Prostate gland (tissue), 2 donors: ENCODE measurements at regions not wholly inside any gene's neighbourhood (a gene's known extent, or its start where the extent isn't known, plus 50 kb on each side); places are given as distances from the start of the nearest gene placed in this dataset.
A peak's percentile ranks its signal among the peaks of the same experiment; 100 is the strongest.

Experiments used
- DNase-seq: peaks from one replicate; pipeline ENCODE4 v3.0.0-alpha.2; 2019; ENCODE audit warnings: low spot score
- H3K27ac ChIP-seq, 2 donors: fragments of 200-600 bp; sonication (generic); 2 replicates each; pipeline ENCODE4 v1.5.1; 2017 to 2019
- H3K27me3 ChIP-seq: fragments of 200-600 bp; sonication (generic); replicated peaks from 2 replicates; pipeline ENCODE4 v1.5.1; 2019; ENCODE audit not compliant: insufficient read depth
- H3K36me3 ChIP-seq, 2 donors: fragments of 200-600 bp; sonication (generic); 1 replicate in 1 of 2; 2 replicates in 1 of 2; pipeline versions ENCODE4 v1.5.1 to v1.8.1; 2017 to 2019
- H3K4me1 ChIP-seq: fragments of 200-600 bp; sonication (generic); replicated peaks from 2 replicates; pipeline ENCODE4 v1.5.1; 2019
- H3K4me3 ChIP-seq, 2 donors: fragments of 200-600 bp; sonication (generic); 2 replicates each; pipeline ENCODE4 v1.5.1; 2017 to 2019
- H3K9me3 ChIP-seq: fragments of 200-600 bp; sonication (generic); 2 replicates; pipeline ENCODE4 v1.5.1; 2017
- POLR2A ChIP-seq: fragments of 450-650 bp; IDR thresholded peaks from one replicate; pipeline ENCODE4 v1.6.1; 2016; ENCODE audit warnings: antibody characterized with exemption, mild to moderate bottlenecking
- POLR2AphosphoS5 ChIP-seq: sonication (generic); formaldehyde crosslinking; IDR thresholded peaks from one replicate; pipeline ENCODE4 v1.6.1; 2017; ENCODE audit warnings: antibody characterized with exemption
- WGBS: methylation state at CpG from one replicate; pipeline ENCODE4 v1.1.5; 2018; 5-methylcytosine and 5-hydroxymethylcytosine counted together
- intact Hi-C: fragments of 100-400 bp; cut with DNase I; formaldehyde crosslinking; loops from one replicate; pipeline ENCODE4 v1.14.2; 2022
- TF ChIP-seq, protein P1 (sequence below), 4 experiments: fragments of 200-600 bp in 2 of 4; fragments of 450-650 bp in 2 of 4; sonication (generic) in 2 of 4; IDR thresholded peaks; 1 replicate in 3 of 4; 2 replicates in 1 of 4; pipeline ENCODE4 v1.5.1; 2016 to 2019; ENCODE audit warnings: antibody characterized with exemption in 4 of 4, mild to moderate bottlenecking in 2 of 4, moderate library complexity in 2 of 4

DNA sequence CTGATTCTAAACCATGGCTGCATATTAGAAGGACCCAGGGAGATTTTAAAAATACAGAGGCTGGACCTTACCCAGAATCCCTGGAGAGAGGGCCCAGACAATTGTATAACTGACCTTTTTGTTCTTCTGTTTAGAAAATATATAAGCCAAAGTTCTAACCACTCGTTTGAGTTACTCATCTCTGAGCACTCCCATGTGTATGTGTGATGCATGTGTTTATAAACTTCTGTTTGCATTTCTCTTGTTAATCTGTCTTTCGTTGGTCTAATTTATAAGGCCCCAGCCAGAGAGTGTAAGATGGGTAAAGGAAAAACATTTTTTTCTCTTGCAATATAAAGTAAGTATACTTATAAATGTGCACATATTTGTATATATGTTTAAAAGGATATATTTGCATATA, 443.9 kb downstream of the ZNF608 start:
- 33% methylated on average over 2 of the region's 2 CpGs for WGBS
- Histone ChIP-seq H3K27me3 (no peaks in the 10 kb centered on the region), H3K4me1 (no peaks in the 10 kb centered on the region), H3K4me3 (no peak overlapping the region), H3K27ac (no peak overlapping the region), H3K9me3 (no peaks in the 10 kb centered on the region), H3K36me3 (no peaks in the 10 kb centered on the region)
- DNase-seq = no peak
- TF ChIP-seq POLR2AphosphoS5 = no peak
- TF ChIP-seq, protein P1, sequence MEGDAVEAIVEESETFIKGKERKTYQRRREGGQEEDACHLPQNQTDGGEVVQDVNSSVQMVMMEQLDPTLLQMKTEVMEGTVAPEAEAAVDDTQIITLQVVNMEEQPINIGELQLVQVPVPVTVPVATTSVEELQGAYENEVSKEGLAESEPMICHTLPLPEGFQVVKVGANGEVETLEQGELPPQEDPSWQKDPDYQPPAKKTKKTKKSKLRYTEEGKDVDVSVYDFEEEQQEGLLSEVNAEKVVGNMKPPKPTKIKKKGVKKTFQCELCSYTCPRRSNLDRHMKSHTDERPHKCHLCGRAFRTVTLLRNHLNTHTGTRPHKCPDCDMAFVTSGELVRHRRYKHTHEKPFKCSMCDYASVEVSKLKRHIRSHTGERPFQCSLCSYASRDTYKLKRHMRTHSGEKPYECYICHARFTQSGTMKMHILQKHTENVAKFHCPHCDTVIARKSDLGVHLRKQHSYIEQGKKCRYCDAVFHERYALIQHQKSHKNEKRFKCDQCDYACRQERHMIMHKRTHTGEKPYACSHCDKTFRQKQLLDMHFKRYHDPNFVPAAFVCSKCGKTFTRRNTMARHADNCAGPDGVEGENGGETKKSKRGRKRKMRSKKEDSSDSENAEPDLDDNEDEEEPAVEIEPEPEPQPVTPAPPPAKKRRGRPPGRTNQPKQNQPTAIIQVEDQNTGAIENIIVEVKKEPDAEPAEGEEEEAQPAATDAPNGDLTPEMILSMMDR (IDR thresholded peaks at IDR 0.05) = no peak
- TF ChIP-seq POLR2A = no peak
- intact Hi-C loops = no loop called here

DNA sequence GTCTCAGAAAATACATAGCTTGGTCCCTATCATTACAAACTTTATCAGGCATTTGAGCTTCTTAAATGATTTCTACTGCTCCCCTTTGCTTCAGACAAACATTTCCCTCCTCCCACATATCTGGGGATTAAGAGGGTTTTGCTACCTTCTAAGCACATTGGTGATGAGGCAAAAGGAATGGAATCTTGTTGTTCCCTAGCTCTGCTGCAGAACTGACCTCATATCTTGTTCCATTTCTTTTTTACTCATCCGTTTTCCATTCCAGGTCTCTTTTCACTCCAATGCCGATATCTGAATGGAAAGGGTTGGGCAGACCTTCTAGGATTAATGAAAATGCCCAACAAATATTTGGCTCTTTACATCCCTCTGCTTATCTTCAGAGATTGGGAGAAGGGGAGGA, 444.6 kb downstream of the ZNF608 start:
- H3K27ac ChIP-seq = no peak overlapping the region
- 69% methylated on average over 2 of the region's 2 CpGs for WGBS
- no peaks in the 10 kb centered on the region for H3K27me3 ChIP-seq
- H3K4me1 ChIP-seq = no peaks in the 10 kb centered on the region
- H3K36me3 ChIP-seq = no peaks in the 10 kb centered on the region
- H3K9me3 ChIP-seq = no peaks in the 10 kb centered on the region
- DNase-seq = no peak
- intact Hi-C loops = no loop called here
- no peak for TF ChIP-seq POLR2A
- TF ChIP-seq POLR2AphosphoS5 = no peak
- TF ChIP-seq, protein P1 (IDR thresholded peaks at IDR 0.05) = no peak
- H3K4me3 ChIP-seq = no peak overlapping the region

DNA sequence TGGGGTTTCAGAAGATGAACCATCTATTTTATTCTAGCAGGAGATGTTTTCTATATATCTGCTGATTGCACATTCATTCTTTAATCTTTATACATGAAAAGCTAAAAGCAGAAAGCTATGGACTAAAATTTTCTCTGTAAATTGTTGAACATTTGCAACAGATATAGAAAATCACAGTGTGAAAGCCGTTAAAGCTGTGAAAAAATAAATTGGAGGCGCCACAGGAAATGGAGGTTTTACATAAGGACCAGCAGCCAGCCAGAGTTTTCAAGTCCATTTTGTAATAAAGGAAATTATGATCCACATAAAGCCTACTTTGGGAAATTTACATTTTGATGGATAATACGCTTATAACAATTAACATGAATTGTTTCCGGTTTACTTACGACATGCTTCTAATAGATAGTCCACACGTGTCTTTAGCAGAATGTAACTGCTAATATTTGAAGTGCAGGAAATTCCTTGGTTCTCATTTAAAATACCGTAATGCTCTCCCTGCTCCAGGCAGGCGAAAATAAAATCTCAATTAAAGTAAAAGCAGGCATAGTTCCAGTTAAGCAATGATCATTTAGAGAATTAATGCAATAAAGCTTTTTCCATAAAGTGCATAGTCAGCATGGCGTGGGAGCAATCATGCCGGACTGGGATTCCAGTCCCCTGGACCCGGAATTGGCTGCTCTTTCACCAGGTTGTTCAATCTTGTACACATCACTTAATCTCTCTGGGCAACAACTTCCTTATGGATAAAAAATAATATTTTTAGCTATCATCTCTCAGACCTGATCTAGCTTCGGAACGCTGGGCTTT, 445.4 kb downstream of the ZNF608 start:
- DNase-seq = no peak
- no peaks in the 10 kb centered on the region for H3K9me3 ChIP-seq
- no peak for TF ChIP-seq POLR2A
- TF ChIP-seq POLR2AphosphoS5 = no peak
- TF ChIP-seq, protein P1 (IDR thresholded peaks at IDR 0.05) = no peak
- no peak overlapping the region for H3K4me3 ChIP-seq
- 90% methylated on average over 13 of the region's 13 CpGs for WGBS
- intact Hi-C loops = no loop called here
- H3K27me3 ChIP-seq = no peaks in the 10 kb centered on the region
- no peaks in the 10 kb centered on the region for H3K4me1 ChIP-seq
- H3K36me3 ChIP-seq = no peaks in the 10 kb centered on the region
- no peak overlapping the region for H3K27ac ChIP-seq

DNA sequence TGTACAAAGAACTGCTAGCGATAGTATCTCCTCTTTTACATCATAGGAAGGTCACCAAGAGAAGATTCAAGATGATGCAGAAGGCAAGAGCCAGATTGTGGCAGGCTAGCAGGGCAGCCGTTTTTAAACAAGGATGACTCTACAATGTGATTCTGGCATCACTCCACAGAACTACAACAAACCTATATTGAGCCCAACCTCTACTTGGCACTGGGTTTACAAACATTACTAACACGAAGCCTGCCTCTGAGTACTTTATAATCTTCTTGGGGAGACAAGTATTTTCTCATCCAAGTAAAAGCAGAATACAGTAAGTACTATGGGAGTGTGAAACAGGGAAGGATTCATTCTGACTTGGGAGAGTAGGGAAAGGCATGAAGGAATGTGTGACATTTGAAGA, 448.6 kb downstream of the ZNF608 start:
- TF ChIP-seq POLR2AphosphoS5 (no peak), POLR2A (no peak)
- TF ChIP-seq, protein P1 (IDR thresholded peaks at IDR 0.05) = no peak
- Histone ChIP-seq H3K4me3 (no peak overlapping the region), H3K4me1 (no peaks in the 10 kb centered on the region), H3K9me3 (no peaks in the 10 kb centered on the region), H3K36me3 (no peaks in the 10 kb centered on the region), H3K27me3 (no peaks in the 10 kb centered on the region), H3K27ac (no peak overlapping the region)
- peak; percentile 7 for DNase-seq
- intact Hi-C loops = no loop called here
- WGBS = 35% methylated on average over 3 of the region's 3 CpGs

DNA sequence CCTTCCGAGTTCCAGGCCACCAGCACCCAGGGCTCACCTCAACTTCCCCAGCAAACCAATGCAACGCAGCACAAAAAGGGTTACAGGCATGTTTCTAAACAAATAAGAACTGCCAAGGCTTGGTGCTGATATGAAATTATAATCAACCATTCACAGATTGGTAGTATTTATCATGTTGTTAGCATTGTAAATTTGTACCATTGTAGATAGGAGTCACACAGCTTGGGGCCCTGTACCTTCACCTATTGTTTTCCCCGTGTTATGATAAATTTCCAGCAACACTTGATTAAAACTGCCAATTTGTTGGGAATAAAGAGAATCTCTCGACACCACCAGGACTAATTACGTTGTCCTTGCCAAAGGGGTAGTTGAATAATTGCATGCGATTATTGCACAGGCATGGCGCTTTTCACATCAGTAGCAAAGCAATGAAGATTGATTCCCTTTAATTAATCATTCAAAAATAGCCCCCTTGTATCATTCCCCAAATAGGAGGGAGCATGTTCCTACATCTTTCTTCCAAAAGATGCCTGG, 454.1 kb downstream of the ZNF608 start:
- H3K4me3 ChIP-seq = no peak overlapping the region
- TF ChIP-seq, protein P1 (IDR thresholded peaks at IDR 0.05) = no peak
- TF ChIP-seq POLR2A (no peak), POLR2AphosphoS5 (no peak)
- no peak for DNase-seq
- WGBS = 97% methylated on average over 7 of the region's 7 CpGs
- no peaks in the 10 kb centered on the region for H3K9me3 ChIP-seq
- H3K4me1 ChIP-seq = no peaks in the 10 kb centered on the region
- H3K36me3 ChIP-seq = no peaks in the 10 kb centered on the region
- no peak overlapping the region for H3K27ac ChIP-seq
- H3K27me3 ChIP-seq = no peaks in the 10 kb centered on the region
- intact Hi-C loops = no loop called here
